GM18517 (cell line): ENCODE measurements at regions not wholly inside any gene's neighbourhood (a gene's known extent, or its start where the extent isn't known, plus 50 kb on each side); places are given as distances from the start of the nearest gene placed in this dataset.
"Not testable (repeated sequence)": the region's sequence is repeated elsewhere in the genome, so short reads cannot be mapped to it uniquely, and the experiment has no call there.

Source experiments
- ATAC-seq: cut with Tn5 transposase; IDR thresholded peaks from one replicate; pipeline ENCODE4 v1.9.1; 2021; ENCODE audit warnings: mild to moderate bottlenecking, moderate library complexity; ENCODE audit not compliant: unreplicated experiment

- no peak for ATAC-seq
Measured at GRCh38 chr14:89743828-89744227, 210.7 kb downstream of the EFCAB11 start.

- ATAC-seq: no peak
Measured at GRCh38 chr14:89740241-89740640, 214.3 kb downstream of the EFCAB11 start.

- ATAC-seq: no peak
Measured at GRCh38 chr14:89736881-89737280, 217.6 kb downstream of the EFCAB11 start.

- no peak for ATAC-seq
Measured at GRCh38 chr14:89731396-89731933, 223.1 kb downstream of the EFCAB11 start.

GRCh38 chr14:89730687-89731086, 223.8 kb downstream of the EFCAB11 start:
- no peak for ATAC-seq

- ATAC-seq: no peak
Measured at GRCh38 chr14:89728964-89729363, 225.6 kb downstream of the EFCAB11 start.

- not testable (repeated sequence) for ATAC-seq
Measured at GRCh38 chr14:89726226-89726625, 228.3 kb downstream of the EFCAB11 start.

- no peak for ATAC-seq
Measured at GRCh38 chr14:89724628-89724960, 229.9 kb downstream of the EFCAB11 start.

GRCh38 chr14:89723930-89724627, 230.5 kb downstream of the EFCAB11 start:
- ATAC-seq: no peak

GRCh38 chr14:89721956-89722355, 232.6 kb downstream of the EFCAB11 start:
- no peak for ATAC-seq

- ATAC-seq: peak; percentile 85
Measured at GRCh38 chr14:89720741-89721729, 233.5 kb downstream of the EFCAB11 start.

GRCh38 chr14:89720076-89720687, 234.3 kb downstream of the EFCAB11 start:
- ATAC-seq: no peak

GRCh38 chr14:89719366-89720075, 235.0 kb downstream of the EFCAB11 start:
- peak; percentile 37 for ATAC-seq

GRCh38 chr14:89708982-89709625, 245.4 kb downstream of the EFCAB11 start:
- ATAC-seq: no peak

GRCh38 chr14:89707086-89707485, 247.4 kb downstream of the EFCAB11 start:
- ATAC-seq: no peak

GRCh38 chr14:89702876-89703200, 251.7 kb downstream of the EFCAB11 start:
- no peak for ATAC-seq

GRCh38 chr14:89702073-89702875, 252.3 kb downstream of the EFCAB11 start:
- no peak for ATAC-seq

GRCh38 chr14:89701211-89702043, 253.1 kb downstream of the EFCAB11 start:
- ATAC-seq: peak; percentile 64

GRCh38 chr14:89700801-89701200, 253.7 kb downstream of the EFCAB11 start:
- no peak for ATAC-seq
